ENCODE measurements at regions not wholly inside any gene's neighbourhood (a gene's known extent, or its start where the extent isn't known, plus 50 kb on each side); places are given as distances from the start of the nearest gene placed in this dataset.
"Not testable (repeated sequence)": the region's sequence is repeated elsewhere in the genome, so short reads cannot be mapped to it uniquely, and the experiment has no call there.

GRCh38 chr16:51261919-51262318, 110.8 kb upstream of the SALL1 start:
- Histone ChIP-seq H2AFZ (no peak overlapping the region), H3K4me3 (no peak overlapping the region), H3K27me3 (no peaks in the 10 kb centered on the region), H3K27ac (no peak overlapping the region), H3K79me2 (no peaks in the 10 kb centered on the region), H3K9me3 (ENCODE audit: low read depth) (no peaks in the 10 kb centered on the region), H3K4me1 (ENCODE audit: insufficient read depth) (no peaks in the 10 kb centered on the region), H3K9me2 (replicated peaks; ENCODE audit: insufficient read depth) (no peaks in the 10 kb centered on the region), H3K4me2 (no peak overlapping the region), H4K20me1 (ENCODE audit: insufficient read depth, poor library complexity, severe bottlenecking) (no peaks in the 10 kb centered on the region), H3K36me3 (replicated peaks; ENCODE audit: insufficient read depth, low read depth) (no peaks in the 10 kb centered on the region)
- no peak for DNase-seq (ENCODE audit: low spot score)
- TF ChIP-seq EZH2 (IDR thresholded peaks at IDR 0.05; ENCODE audit: borderline replicate concordance) = no peak
- TF ChIP-seq, protein P1, sequence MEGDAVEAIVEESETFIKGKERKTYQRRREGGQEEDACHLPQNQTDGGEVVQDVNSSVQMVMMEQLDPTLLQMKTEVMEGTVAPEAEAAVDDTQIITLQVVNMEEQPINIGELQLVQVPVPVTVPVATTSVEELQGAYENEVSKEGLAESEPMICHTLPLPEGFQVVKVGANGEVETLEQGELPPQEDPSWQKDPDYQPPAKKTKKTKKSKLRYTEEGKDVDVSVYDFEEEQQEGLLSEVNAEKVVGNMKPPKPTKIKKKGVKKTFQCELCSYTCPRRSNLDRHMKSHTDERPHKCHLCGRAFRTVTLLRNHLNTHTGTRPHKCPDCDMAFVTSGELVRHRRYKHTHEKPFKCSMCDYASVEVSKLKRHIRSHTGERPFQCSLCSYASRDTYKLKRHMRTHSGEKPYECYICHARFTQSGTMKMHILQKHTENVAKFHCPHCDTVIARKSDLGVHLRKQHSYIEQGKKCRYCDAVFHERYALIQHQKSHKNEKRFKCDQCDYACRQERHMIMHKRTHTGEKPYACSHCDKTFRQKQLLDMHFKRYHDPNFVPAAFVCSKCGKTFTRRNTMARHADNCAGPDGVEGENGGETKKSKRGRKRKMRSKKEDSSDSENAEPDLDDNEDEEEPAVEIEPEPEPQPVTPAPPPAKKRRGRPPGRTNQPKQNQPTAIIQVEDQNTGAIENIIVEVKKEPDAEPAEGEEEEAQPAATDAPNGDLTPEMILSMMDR (IDR thresholded peaks at IDR 0.05; ENCODE audit: poor library complexity) = no peak
- TF ChIP-seq EZH2phosphoT487 (IDR thresholded peaks at IDR 0.05; ENCODE audit: low read depth, severe bottlenecking, unreplicated experiment) = no peak
- WGBS (ENCODE audit: low lambda C conversion rate, missing lambda C conversion rate) = 100% methylated on average over 1 of the region's 1 CpG

DNA sequence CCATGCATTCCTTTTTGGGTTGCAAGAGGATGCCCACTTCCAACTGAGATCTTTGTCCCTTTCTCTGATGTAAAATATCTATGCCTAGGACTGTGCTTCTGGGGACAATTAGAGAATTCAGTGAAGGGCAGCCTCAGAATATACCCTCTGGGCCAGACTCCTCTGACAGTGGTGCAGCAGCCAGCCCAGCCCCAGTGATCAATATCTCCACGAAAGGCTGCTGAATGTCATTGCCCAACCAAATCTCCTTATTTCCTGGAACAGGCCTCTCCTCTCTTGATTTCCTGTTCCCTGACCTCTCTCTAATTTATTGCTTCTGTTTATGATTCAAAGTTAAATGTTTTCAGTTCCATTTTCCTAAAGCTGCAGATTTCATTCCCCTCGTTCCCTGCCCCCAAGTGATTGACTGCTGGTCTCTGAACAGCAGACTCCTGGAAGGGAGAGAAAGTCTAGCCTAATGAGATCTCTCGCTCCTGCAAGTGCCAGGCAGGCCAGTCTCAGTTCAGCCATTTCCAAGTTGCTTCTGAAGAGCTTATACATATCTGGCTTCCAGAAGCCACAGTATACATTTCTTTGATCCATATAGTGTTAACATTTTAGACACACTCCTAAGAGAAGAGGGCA, 104.4 kb upstream of the SALL1 start:
- Histone ChIP-seq H3K27me3 (peaks cover 5% of the 10 kb centered on the region), H3K4me2 (no peak overlapping the region), H3K79me2 (no peaks in the 10 kb centered on the region), H4K20me1 (ENCODE audit: insufficient read depth, poor library complexity, severe bottlenecking) (no peaks in the 10 kb centered on the region), H3K36me3 (replicated peaks; ENCODE audit: insufficient read depth, low read depth) (no peaks in the 10 kb centered on the region), H2AFZ (no peak overlapping the region), H3K4me3 (no peak overlapping the region), H3K4me1 (ENCODE audit: insufficient read depth) (no peaks in the 10 kb centered on the region), H3K9me3 (ENCODE audit: low read depth) (no peaks in the 10 kb centered on the region), H3K9me2 (replicated peaks; ENCODE audit: insufficient read depth) (no peaks in the 10 kb centered on the region), H3K27ac (no peak overlapping the region)
- WGBS (ENCODE audit: low lambda C conversion rate, missing lambda C conversion rate) = 77% methylated on average over 3 of the region's 3 CpGs
- TF ChIP-seq EZH2 (IDR thresholded peaks at IDR 0.05; ENCODE audit: borderline replicate concordance) (no peak), EZH2phosphoT487 (IDR thresholded peaks at IDR 0.05; ENCODE audit: low read depth, severe bottlenecking, unreplicated experiment) (no peak)
- TF ChIP-seq, protein P1 (IDR thresholded peaks at IDR 0.05; ENCODE audit: poor library complexity) = no peak
- no peak for DNase-seq (ENCODE audit: low spot score)

GRCh38 chr16:51254390-51254789, 103.3 kb upstream of the SALL1 start:
- not testable (repeated sequence) for H4K20me1 ChIP-seq (ENCODE audit: insufficient read depth, poor library complexity, severe bottlenecking); H3K79me2 ChIP-seq; H3K27me3 ChIP-seq; H3K9me3 ChIP-seq (ENCODE audit: low read depth); H2AFZ ChIP-seq; H3K36me3 ChIP-seq (replicated peaks; ENCODE audit: insufficient read depth, low read depth); DNase-seq (ENCODE audit: low spot score); H3K4me3 ChIP-seq; H3K27ac ChIP-seq; H3K4me1 ChIP-seq (ENCODE audit: insufficient read depth); H3K4me2 ChIP-seq; H3K9me2 ChIP-seq (replicated peaks; ENCODE audit: insufficient read depth)
- 96% methylated on average over 7 of the region's 7 CpGs for WGBS (ENCODE audit: low lambda C conversion rate, missing lambda C conversion rate)

GRCh38 chr16:51248217-51248616, 97.1 kb upstream of the SALL1 start:
- Histone ChIP-seq H3K9me2 (replicated peaks; ENCODE audit: insufficient read depth) (no peaks in the 10 kb centered on the region), H3K27me3 (peaks cover 38% of the 10 kb centered on the region), H3K79me2 (no peaks in the 10 kb centered on the region), H3K4me1 (ENCODE audit: insufficient read depth) (peaks cover 12% of the 10 kb centered on the region), H2AFZ (no peak overlapping the region), H3K27ac (no peak overlapping the region), H3K36me3 (replicated peaks; ENCODE audit: insufficient read depth, low read depth) (no peaks in the 10 kb centered on the region), H3K4me2 (no peak overlapping the region), H3K4me3 (no peak overlapping the region), H3K9me3 (ENCODE audit: low read depth) (peaks cover 5% of the 10 kb centered on the region), H4K20me1 (ENCODE audit: insufficient read depth, poor library complexity, severe bottlenecking) (no peaks in the 10 kb centered on the region)
- TF ChIP-seq, protein P1 (IDR thresholded peaks at IDR 0.05; ENCODE audit: poor library complexity) = no peak
- TF ChIP-seq EZH2 (IDR thresholded peaks at IDR 0.05; ENCODE audit: borderline replicate concordance) = no peak
- TF ChIP-seq EZH2phosphoT487 (IDR thresholded peaks at IDR 0.05; ENCODE audit: low read depth, severe bottlenecking, unreplicated experiment) = no peak
- 74% methylated on average over 2 of the region's 3 CpGs for WGBS (ENCODE audit: low lambda C conversion rate, missing lambda C conversion rate)
- no peak for DNase-seq (ENCODE audit: low spot score)
